ENCODE measurements at regions not wholly inside any gene's neighbourhood (a gene's known extent, or its start where the extent isn't known, plus 50 kb on each side); places are given as distances from the start of the nearest gene placed in this dataset.
"Not testable (repeated sequence)": the region's sequence is repeated elsewhere in the genome, so short reads cannot be mapped to it uniquely, and the experiment has no call there.

- Mint-ChIP-seq H3K27me3 (ENCODE audit: low read depth) (no peaks in the 10 kb centered on the region), H3K36me3 (ENCODE audit: low read depth) (no peaks in the 10 kb centered on the region), H3K9me3 (peaks cover 7% of the 10 kb centered on the region), H3K27ac (no peak overlapping the region), H3K4me1 (ENCODE audit: low read depth) (no peaks in the 10 kb centered on the region), H3K4me3 (no peak overlapping the region)
Measured at GRCh38 chr2:184993746-184994145, 395.4 kb downstream of the ZNF804A start.

- H3K4me3 Mint-ChIP-seq, result no peak overlapping the region
- H3K27ac Mint-ChIP-seq, result no peak overlapping the region
- no peaks in the 10 kb centered on the region for H3K27me3 Mint-ChIP-seq (ENCODE audit: low read depth)
- peaks cover 36% of the 10 kb centered on the region for H3K9me3 Mint-ChIP-seq
- H3K4me1 Mint-ChIP-seq (ENCODE audit: low read depth), result no peaks in the 10 kb centered on the region
- H3K36me3 Mint-ChIP-seq (ENCODE audit: low read depth), result no peaks in the 10 kb centered on the region
Measured at GRCh38 chr2:185006481-185006880, 408.2 kb downstream of the ZNF804A start.

- peaks cover 50% of the 10 kb centered on the region for H3K9me3 Mint-ChIP-seq
- H3K27me3 Mint-ChIP-seq (ENCODE audit: low read depth), result no peaks in the 10 kb centered on the region
- no peak overlapping the region for H3K27ac Mint-ChIP-seq
- no peak overlapping the region for H3K4me3 Mint-ChIP-seq
- H3K4me1 Mint-ChIP-seq (ENCODE audit: low read depth), result no peaks in the 10 kb centered on the region
- H3K36me3 Mint-ChIP-seq (ENCODE audit: low read depth), result no peaks in the 10 kb centered on the region
Measured at GRCh38 chr2:185012643-185013042, 414.3 kb downstream of the ZNF804A start.

- H3K9me3 Mint-ChIP-seq, result peaks cover 40% of the 10 kb centered on the region
- H3K27me3 Mint-ChIP-seq (ENCODE audit: low read depth), result no peaks in the 10 kb centered on the region
- no peak overlapping the region for H3K4me3 Mint-ChIP-seq
Measured at GRCh38 chr2:185014076-185014475, 415.7 kb downstream of the ZNF804A start.

DNA sequence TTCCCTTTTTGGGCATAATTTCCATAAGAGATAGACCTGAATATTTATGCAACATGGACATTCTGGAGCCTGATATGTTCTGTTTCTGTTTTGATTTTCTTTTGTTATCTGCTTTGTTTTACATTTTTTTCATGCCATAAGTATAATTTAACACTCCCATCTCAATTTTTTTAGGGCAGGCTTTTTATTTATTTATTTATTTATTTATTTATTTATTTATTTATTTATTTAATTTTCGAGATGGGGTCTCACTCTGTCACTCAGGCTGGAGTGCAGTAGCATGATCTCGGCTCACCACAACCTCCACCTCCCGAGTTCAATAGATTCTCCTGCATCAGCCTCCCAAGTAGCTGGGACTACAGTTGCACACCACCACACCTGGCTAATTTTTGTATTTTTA is 427.6 kb downstream of the ZNF804A start:
- not testable (repeated sequence) for H3K27ac Mint-ChIP-seq; H3K27me3 Mint-ChIP-seq (ENCODE audit: low read depth); H3K4me3 Mint-ChIP-seq; H3K36me3 Mint-ChIP-seq (ENCODE audit: low read depth); H3K4me1 Mint-ChIP-seq (ENCODE audit: low read depth)
- peaks cover 16% of the 10 kb centered on the region for H3K9me3 Mint-ChIP-seq

More at GRCh38 chr2:185014076-185014475, 415.7 kb downstream of the ZNF804A start:
- H3K4me1 Mint-ChIP-seq (ENCODE audit: low read depth), result no peaks in the 10 kb centered on the region
- no peaks in the 10 kb centered on the region for H3K36me3 Mint-ChIP-seq (ENCODE audit: low read depth)
- H3K27ac Mint-ChIP-seq, result no peak overlapping the region

GRCh38 chr2:185035906-185036305 is 437.6 kb downstream of the ZNF804A start:
- Mint-ChIP-seq H3K27ac (no peak overlapping the region), H3K4me1 (ENCODE audit: low read depth) (no peaks in the 10 kb centered on the region), H3K36me3 (ENCODE audit: low read depth) (no peaks in the 10 kb centered on the region), H3K27me3 (ENCODE audit: low read depth) (no peaks in the 10 kb centered on the region), H3K4me3 (no peak overlapping the region), H3K9me3 (peaks cover 18% of the 10 kb centered on the region)

- Mint-ChIP-seq H3K27ac (no peak overlapping the region), H3K36me3 (ENCODE audit: low read depth) (no peaks in the 10 kb centered on the region), H3K4me1 (ENCODE audit: low read depth) (no peaks in the 10 kb centered on the region), H3K4me3 (no peak overlapping the region), H3K27me3 (ENCODE audit: low read depth) (no peaks in the 10 kb centered on the region), H3K9me3 (peaks cover 19% of the 10 kb centered on the region)
Measured at GRCh38 chr2:185044323-185044874, 446.1 kb downstream of the ZNF804A start.

- no peak overlapping the region for H3K27ac Mint-ChIP-seq
- H3K9me3 Mint-ChIP-seq, result peaks cover 5% of the 10 kb centered on the region
- H3K4me1 Mint-ChIP-seq (ENCODE audit: low read depth), result no peaks in the 10 kb centered on the region
- H3K27me3 Mint-ChIP-seq (ENCODE audit: low read depth), result no peaks in the 10 kb centered on the region
- no peak overlapping the region for H3K4me3 Mint-ChIP-seq
- no peaks in the 10 kb centered on the region for H3K36me3 Mint-ChIP-seq (ENCODE audit: low read depth)
Measured at GRCh38 chr2:185050804-185051203, 452.5 kb downstream of the ZNF804A start.

DNA sequence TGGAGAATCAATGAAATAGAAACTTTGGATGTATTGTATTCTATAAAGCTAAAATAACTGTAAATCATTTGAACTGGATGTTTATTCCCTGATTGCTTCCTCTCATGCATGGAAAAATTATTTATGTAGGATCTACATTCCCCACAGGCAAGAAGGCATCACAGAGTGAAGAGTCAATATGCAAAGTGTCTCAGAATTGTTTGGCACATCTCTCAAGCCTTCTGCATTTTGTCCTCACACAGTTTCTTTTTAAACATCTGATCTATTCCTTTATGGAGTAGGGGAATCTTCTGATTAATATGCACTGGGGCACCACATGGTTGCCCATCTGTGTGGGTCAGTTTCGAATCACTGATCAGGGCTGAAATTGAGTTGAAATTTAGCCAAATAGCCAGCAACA is 465.4 kb downstream of the ZNF804A start:
- no peaks in the 10 kb centered on the region for H3K9me3 Mint-ChIP-seq

GRCh38 chr2:185066128-185066527 is 467.8 kb downstream of the ZNF804A start:
- no peaks in the 10 kb centered on the region for H3K4me1 Mint-ChIP-seq (ENCODE audit: low read depth)
- H3K4me3 Mint-ChIP-seq, result no peak overlapping the region
- H3K9me3 Mint-ChIP-seq, result no peaks in the 10 kb centered on the region
- no peaks in the 10 kb centered on the region for H3K36me3 Mint-ChIP-seq (ENCODE audit: low read depth)
- H3K27ac Mint-ChIP-seq, result no peak overlapping the region
- no peaks in the 10 kb centered on the region for H3K27me3 Mint-ChIP-seq (ENCODE audit: low read depth)

More for the DNA sequence above, 465.4 kb downstream of the ZNF804A start:
- Mint-ChIP-seq H3K27ac (no peak overlapping the region), H3K36me3 (ENCODE audit: low read depth) (no peaks in the 10 kb centered on the region), H3K4me1 (ENCODE audit: low read depth) (no peaks in the 10 kb centered on the region), H3K27me3 (ENCODE audit: low read depth) (no peaks in the 10 kb centered on the region), H3K4me3 (no peak overlapping the region)

GRCh38 chr2:185069107-185069506 is 470.8 kb downstream of the ZNF804A start:
- no peaks in the 10 kb centered on the region for H3K4me1 Mint-ChIP-seq (ENCODE audit: low read depth)
- no peak overlapping the region for H3K4me3 Mint-ChIP-seq
- H3K36me3 Mint-ChIP-seq (ENCODE audit: low read depth), result no peaks in the 10 kb centered on the region
- H3K27me3 Mint-ChIP-seq (ENCODE audit: low read depth), result no peaks in the 10 kb centered on the region
- no peak overlapping the region for H3K27ac Mint-ChIP-seq
- no peaks in the 10 kb centered on the region for H3K9me3 Mint-ChIP-seq

DNA sequence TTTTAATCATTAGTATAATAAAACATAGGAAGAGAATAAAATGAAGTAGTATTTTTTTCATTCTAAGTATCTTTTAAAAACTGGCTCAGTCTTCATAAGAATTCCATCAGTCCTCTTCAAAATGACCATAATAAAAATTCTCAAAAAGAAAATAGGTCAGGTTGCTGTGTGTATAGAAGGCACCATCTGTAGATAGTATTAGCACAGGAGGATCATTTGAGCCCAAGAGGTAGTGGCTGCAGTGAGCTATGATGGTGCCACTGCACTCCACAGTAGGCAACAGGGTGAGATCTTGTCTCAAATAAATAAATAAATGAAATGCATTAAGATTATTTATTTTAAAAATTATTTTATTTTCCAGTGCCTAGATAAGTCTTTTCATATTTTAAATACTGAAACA is 475.8 kb downstream of the ZNF804A start:
- H3K27ac Mint-ChIP-seq, result no peak overlapping the region
- no peaks in the 10 kb centered on the region for H3K36me3 Mint-ChIP-seq (ENCODE audit: low read depth)
- H3K27me3 Mint-ChIP-seq (ENCODE audit: low read depth), result no peaks in the 10 kb centered on the region
- H3K9me3 Mint-ChIP-seq, result no peaks in the 10 kb centered on the region
- no peaks in the 10 kb centered on the region for H3K4me1 Mint-ChIP-seq (ENCODE audit: low read depth)
- no peak overlapping the region for H3K4me3 Mint-ChIP-seq

GRCh38 chr2:185082749-185083148 is 484.4 kb downstream of the ZNF804A start:
- H3K27ac Mint-ChIP-seq, result no peak overlapping the region
- H3K4me3 Mint-ChIP-seq, result no peak overlapping the region

DNA sequence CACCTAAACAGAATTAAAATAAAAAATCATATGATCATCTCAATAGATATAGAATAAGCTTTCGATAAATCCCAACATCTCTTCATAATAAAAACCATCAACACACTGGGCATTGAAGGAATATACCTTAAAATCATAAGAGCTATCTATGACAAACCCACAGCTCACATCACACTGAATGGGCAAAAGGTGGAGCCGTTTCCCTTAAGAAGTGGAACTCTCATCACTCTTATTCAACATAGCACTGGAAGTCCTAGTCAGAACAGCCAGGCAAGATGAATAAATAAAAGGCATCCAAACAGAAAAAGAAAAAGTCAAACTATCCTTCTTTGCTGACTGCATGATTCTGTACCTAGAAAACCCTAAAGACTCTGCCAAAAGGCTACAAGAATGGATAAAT is 510.3 kb downstream of the ZNF804A start:
- Mint-ChIP-seq H3K4me1 (ENCODE audit: low read depth) (no peaks in the 10 kb centered on the region), H3K27me3 (ENCODE audit: low read depth) (no peaks in the 10 kb centered on the region), H3K27ac (no peak overlapping the region), H3K36me3 (ENCODE audit: low read depth) (no peaks in the 10 kb centered on the region), H3K4me3 (no peak overlapping the region), H3K9me3 (no peaks in the 10 kb centered on the region)

More at GRCh38 chr2:185082749-185083148, 484.4 kb downstream of the ZNF804A start:
- no peaks in the 10 kb centered on the region for H3K27me3 Mint-ChIP-seq (ENCODE audit: low read depth)
- H3K4me1 Mint-ChIP-seq (ENCODE audit: low read depth), result no peaks in the 10 kb centered on the region
- H3K9me3 Mint-ChIP-seq, result no peaks in the 10 kb centered on the region
- no peaks in the 10 kb centered on the region for H3K36me3 Mint-ChIP-seq (ENCODE audit: low read depth)

GRCh38 chr2:185127412-185127811 is 529.1 kb downstream of the ZNF804A start:
- Mint-ChIP-seq H3K9me3 (no peaks in the 10 kb centered on the region), H3K27ac (no peak overlapping the region)

GRCh38 chr2:185128346-185128745 is 530.0 kb downstream of the ZNF804A start:
- peaks cover under 1% of the 10 kb centered on the region for H3K9me3 Mint-ChIP-seq
- H3K27ac Mint-ChIP-seq, result no peak overlapping the region
- no peaks in the 10 kb centered on the region for H3K36me3 Mint-ChIP-seq (ENCODE audit: low read depth)
- H3K4me3 Mint-ChIP-seq, result no peak overlapping the region
- no peaks in the 10 kb centered on the region for H3K4me1 Mint-ChIP-seq (ENCODE audit: low read depth)
- no peaks in the 10 kb centered on the region for H3K27me3 Mint-ChIP-seq (ENCODE audit: low read depth)

More at GRCh38 chr2:185127412-185127811, 529.1 kb downstream of the ZNF804A start:
- Mint-ChIP-seq H3K27me3 (ENCODE audit: low read depth) (no peaks in the 10 kb centered on the region), H3K4me1 (ENCODE audit: low read depth) (no peaks in the 10 kb centered on the region), H3K4me3 (no peak overlapping the region), H3K36me3 (ENCODE audit: low read depth) (no peaks in the 10 kb centered on the region)
